ELF-1 (cell line): ENCODE measurements at regions not wholly inside any gene's neighbourhood (a gene's known extent, or its start where the extent isn't known, plus 50 kb on each side); places are given as distances from the start of the nearest gene placed in this dataset.

Source experiments
- DNase-seq: peaks from one replicate; pipeline ENCODE4 v3.0.0-alpha.2; 2016; ENCODE audit warnings: low read depth, low spot score

- DNase-seq: no peak
These were observed 121.3 kb upstream of the MAX start for GRCh38 chr14:65223636-65224035.

- no peak for DNase-seq
These were observed 122.5 kb upstream of the MAX start for GRCh38 chr14:65224799-65225198.

- no peak for DNase-seq
These were observed 123.2 kb upstream of the MAX start for GRCh38 chr14:65225299-65226159.

GRCh38 chr14:65226824-65227604, 124.7 kb upstream of the MAX start:
- peak; percentile 85 for DNase-seq

- no peak for DNase-seq
These were observed 126.1 kb upstream of the MAX start for GRCh38 chr14:65228436-65228835.

GRCh38 chr14:65228956-65229747, 126.8 kb upstream of the MAX start:
- DNase-seq: no peak

GRCh38 chr14:65229748-65230728, 127.7 kb upstream of the MAX start:
- DNase-seq: no peak

GRCh38 chr14:65231286-65231980, 129.1 kb upstream of the MAX start:
- no peak for DNase-seq

GRCh38 chr14:65234752-65235361, 132.5 kb upstream of the MAX start:
- DNase-seq: no peak

GRCh38 chr14:65237023-65237814, 134.9 kb upstream of the MAX start:
- DNase-seq: no peak

- DNase-seq: no peak
These were observed 135.6 kb upstream of the MAX start for GRCh38 chr14:65237941-65238340.

GRCh38 chr14:65238456-65238855, 136.1 kb upstream of the MAX start:
- peak; percentile 46 for DNase-seq

GRCh38 chr14:65239143-65239937, 137.0 kb upstream of the MAX start:
- peak; percentile 63 for DNase-seq

- no peak for DNase-seq
These were observed 137.6 kb upstream of the MAX start for GRCh38 chr14:65239938-65240296.

GRCh38 chr14:65241125-65241752, 138.9 kb upstream of the MAX start:
- DNase-seq: no peak

- DNase-seq: no peak
These were observed 140.4 kb upstream of the MAX start for GRCh38 chr14:65242732-65243134.

GRCh38 chr14:65243766-65244442, 141.6 kb upstream of the MAX start:
- no peak for DNase-seq
